ENCODE measurements at regions not wholly inside any gene's neighbourhood (a gene's known extent, or its start where the extent isn't known, plus 50 kb on each side); places are given as distances from the start of the nearest gene placed in this dataset.

GRCh38 chrX:112473654-112474053, 206.1 kb downstream of the LHFPL1 start:
- TF ChIP-seq CTCF (IDR thresholded peaks at IDR 0.05) (no peak), POLR2A (IDR thresholded peaks at IDR 0.05) (no peak), POLR2AphosphoS5 (IDR thresholded peaks at IDR 0.05) (no peak), EP300 (IDR thresholded peaks at IDR 0.05) (no peak)

Measured in stomach (tissue), 4 donors.